ENCODE measurements at regions not wholly inside any gene's neighbourhood (a gene's known extent, or its start where the extent isn't known, plus 50 kb on each side); places are given as distances from the start of the nearest gene placed in this dataset.

- in situ Hi-C loops (cut with HindIII; ENCODE audit: low pct_unique_long_range_greater_than_20kb, low sequenced_read_pairs), result no loop called here
- no peak for TF ChIP-seq JUND (IDR thresholded peaks at IDR 0.05; ENCODE audit: low read depth)
- peak in 1 of 2 experiments; percentile 68 for DNase-seq (ENCODE audit: low read depth in 1 of 2, low spot score in 1 of 2)
These were observed 111.6 kb upstream of the HABP2 start for GRCh38 chr10:113441220-113441619.

GRCh38 chr10:113441686-113442270 is 111.1 kb upstream of the HABP2 start:
- TF ChIP-seq JUND (IDR thresholded peaks at IDR 0.05; ENCODE audit: low read depth), result no peak
- in situ Hi-C loops (cut with HindIII; ENCODE audit: low pct_unique_long_range_greater_than_20kb, low sequenced_read_pairs), result no loop called here
- DNase-seq (ENCODE audit: low read depth in 1 of 2, low spot score in 1 of 2), result no peak

GRCh38 chr10:113442336-113442735 is 110.5 kb upstream of the HABP2 start:
- no peak for TF ChIP-seq JUND (IDR thresholded peaks at IDR 0.05; ENCODE audit: low read depth)
- DNase-seq (ENCODE audit: low read depth in 1 of 2, low spot score in 1 of 2), result no peak
- in situ Hi-C loops (cut with HindIII; ENCODE audit: low pct_unique_long_range_greater_than_20kb, low sequenced_read_pairs), result no loop called here

- TF ChIP-seq JUND (IDR thresholded peaks at IDR 0.05; ENCODE audit: low read depth), result no peak
- in situ Hi-C loops (cut with HindIII; ENCODE audit: low pct_unique_long_range_greater_than_20kb, low sequenced_read_pairs), result no loop called here
- DNase-seq (ENCODE audit: low read depth in 1 of 2, low spot score in 1 of 2), result no peak
These were observed 109.5 kb upstream of the HABP2 start for GRCh38 chr10:113443141-113443925.

GRCh38 chr10:113444766-113445365 is 108.0 kb upstream of the HABP2 start:
- no peak for TF ChIP-seq JUND (IDR thresholded peaks at IDR 0.05; ENCODE audit: low read depth)
- no peak for DNase-seq (ENCODE audit: low read depth in 1 of 2, low spot score in 1 of 2)
- in situ Hi-C loops (cut with HindIII; ENCODE audit: low pct_unique_long_range_greater_than_20kb, low sequenced_read_pairs), result no loop called here

GRCh38 chr10:113445736-113446135 is 107.1 kb upstream of the HABP2 start:
- no peak for DNase-seq (ENCODE audit: low read depth in 1 of 2, low spot score in 1 of 2)
- no peak for TF ChIP-seq JUND (IDR thresholded peaks at IDR 0.05; ENCODE audit: low read depth)
- in situ Hi-C loops (cut with HindIII; ENCODE audit: low pct_unique_long_range_greater_than_20kb, low sequenced_read_pairs), result no loop called here

GRCh38 chr10:113446739-113447138 is 106.1 kb upstream of the HABP2 start:
- no peak for TF ChIP-seq JUND (IDR thresholded peaks at IDR 0.05; ENCODE audit: low read depth)
- in situ Hi-C loops (cut with HindIII; ENCODE audit: low pct_unique_long_range_greater_than_20kb, low sequenced_read_pairs), result no loop called here
- no peak for DNase-seq (ENCODE audit: low read depth in 1 of 2, low spot score in 1 of 2)

- no peak for TF ChIP-seq JUND (IDR thresholded peaks at IDR 0.05; ENCODE audit: low read depth)
- in situ Hi-C loops (cut with HindIII; ENCODE audit: low pct_unique_long_range_greater_than_20kb, low sequenced_read_pairs), result no loop called here
- DNase-seq (ENCODE audit: low read depth in 1 of 2, low spot score in 1 of 2), result no peak
These were observed 105.6 kb upstream of the HABP2 start for GRCh38 chr10:113447278-113447677.

- no peak for TF ChIP-seq JUND (IDR thresholded peaks at IDR 0.05; ENCODE audit: low read depth)
- in situ Hi-C loops (cut with HindIII; ENCODE audit: low pct_unique_long_range_greater_than_20kb, low sequenced_read_pairs), result no loop called here
- DNase-seq (ENCODE audit: low read depth in 1 of 2, low spot score in 1 of 2), result no peak
These were observed 103.7 kb upstream of the HABP2 start for GRCh38 chr10:113449006-113449695.

- in situ Hi-C loops (cut with HindIII; ENCODE audit: low pct_unique_long_range_greater_than_20kb, low sequenced_read_pairs), result no loop called here
- DNase-seq (ENCODE audit: low read depth in 1 of 2, low spot score in 1 of 2), result no peak
These were observed 102.6 kb upstream of the HABP2 start for GRCh38 chr10:113450046-113450804.

GRCh38 chr10:113450906-113451305 is 101.9 kb upstream of the HABP2 start:
- no peak for DNase-seq (ENCODE audit: low read depth in 1 of 2, low spot score in 1 of 2)
- no peak for TF ChIP-seq JUND (IDR thresholded peaks at IDR 0.05; ENCODE audit: low read depth)
- in situ Hi-C loops (cut with HindIII; ENCODE audit: low pct_unique_long_range_greater_than_20kb, low sequenced_read_pairs), result no loop called here

More at GRCh38 chr10:113450046-113450804, 102.6 kb upstream of the HABP2 start:
- no peak for TF ChIP-seq JUND (IDR thresholded peaks at IDR 0.05; ENCODE audit: low read depth)
